GM06990 (cell line): ENCODE measurements at regions not wholly inside any gene's neighbourhood (a gene's known extent, or its start where the extent isn't known, plus 50 kb on each side); places are given as distances from the start of the nearest gene placed in this dataset.

ENCODE experiments used
- DNase-seq: peaks from one replicate; pipeline ENCODE4 v3.0.0-alpha.2; 2011; ENCODE audit not compliant: insufficient read length; ENCODE audit errors: extremely low read depth
- H3K27me3 ChIP-seq: replicated peaks from 2 replicates; pipeline ENCODE4 v1.6.0; 2011; ENCODE audit warnings: low read length; ENCODE audit not compliant: control insufficient read depth, insufficient read depth
- H3K36me3 ChIP-seq: 2 replicates; pipeline ENCODE4 v1.5.1; 2011; ENCODE audit warnings: low read length; ENCODE audit not compliant: control insufficient read depth, insufficient read depth
- H3K4me3 ChIP-seq: replicated peaks from 2 replicates; pipeline ENCODE4 v1.5.1; 2011; ENCODE audit warnings: low read depth, mild to moderate bottlenecking, control low read depth, low read length
- CTCF ChIP-seq: IDR thresholded peaks from 2 replicates; pipeline ENCODE4 v1.5.1; 2011; ENCODE audit warnings: low read length, control low read depth, mild to moderate bottlenecking, inconsistent platforms; ENCODE audit not compliant: insufficient read depth, poor library complexity, severe bottlenecking

DNA sequence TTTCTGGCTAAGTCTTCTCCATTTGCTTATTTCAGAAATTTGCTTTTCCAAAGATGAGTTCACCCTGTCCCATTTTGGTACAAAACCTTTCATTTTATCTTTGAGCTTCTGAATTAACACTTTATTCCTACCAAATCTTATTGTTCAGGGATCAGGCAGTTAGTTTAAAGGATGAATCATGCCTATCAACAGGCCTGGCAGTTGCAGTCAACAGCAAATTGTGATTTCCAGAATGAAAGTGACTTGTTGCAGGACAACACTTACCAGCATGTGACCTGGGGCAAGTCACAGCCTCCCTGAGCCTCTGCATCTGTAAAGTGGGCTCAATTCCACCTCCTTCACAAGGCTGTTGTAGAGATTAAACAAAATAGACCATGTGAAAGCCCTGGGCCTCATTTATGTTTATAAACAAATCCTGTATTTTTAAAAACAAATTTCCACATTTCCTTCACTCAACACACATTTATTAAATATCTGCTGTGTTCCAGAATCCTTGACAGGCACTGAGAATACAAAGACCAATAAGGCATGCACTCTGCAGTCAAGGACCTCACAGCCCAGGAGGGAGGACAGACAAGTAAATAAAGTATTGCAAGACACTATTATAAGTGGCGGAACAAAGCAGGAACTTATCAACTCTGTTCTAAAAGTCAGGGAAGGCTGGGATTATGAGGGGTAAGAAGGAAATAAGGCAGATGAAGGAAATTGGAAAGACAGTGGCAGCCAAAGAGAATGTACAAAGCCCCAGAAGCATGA, 359.1 kb upstream of the IL12A start:
- Histone ChIP-seq H3K36me3 (no peaks in the 10 kb centered on the region), H3K27me3 (0 out of 2 replicates have a peak, but pooled peaks cover 1% of the 10 kb centered on the region), H3K4me3 (no peak overlapping the region)
- DNase-seq = no peak
- TF ChIP-seq CTCF = no peak

- no peak for TF ChIP-seq CTCF
- Histone ChIP-seq H3K27me3 (no peaks in the 10 kb centered on the region), H3K4me3 (no peak overlapping the region), H3K36me3 (no peaks in the 10 kb centered on the region)
- no peak for DNase-seq
Observed at GRCh38 chr3:159631226-159631625, 357.4 kb upstream of the IL12A start.

GRCh38 chr3:159632128-159632527, 356.5 kb upstream of the IL12A start:
- Histone ChIP-seq H3K4me3 (no peak overlapping the region), H3K27me3 (no peaks in the 10 kb centered on the region), H3K36me3 (no peaks in the 10 kb centered on the region)
- no peak for DNase-seq
- TF ChIP-seq CTCF = no peak

GRCh38 chr3:159632851-159633250, 355.8 kb upstream of the IL12A start:
- TF ChIP-seq CTCF = no peak
- Histone ChIP-seq H3K36me3 (no peaks in the 10 kb centered on the region), H3K27me3 (no peaks in the 10 kb centered on the region), H3K4me3 (no peak overlapping the region)
- DNase-seq = no peak

DNA sequence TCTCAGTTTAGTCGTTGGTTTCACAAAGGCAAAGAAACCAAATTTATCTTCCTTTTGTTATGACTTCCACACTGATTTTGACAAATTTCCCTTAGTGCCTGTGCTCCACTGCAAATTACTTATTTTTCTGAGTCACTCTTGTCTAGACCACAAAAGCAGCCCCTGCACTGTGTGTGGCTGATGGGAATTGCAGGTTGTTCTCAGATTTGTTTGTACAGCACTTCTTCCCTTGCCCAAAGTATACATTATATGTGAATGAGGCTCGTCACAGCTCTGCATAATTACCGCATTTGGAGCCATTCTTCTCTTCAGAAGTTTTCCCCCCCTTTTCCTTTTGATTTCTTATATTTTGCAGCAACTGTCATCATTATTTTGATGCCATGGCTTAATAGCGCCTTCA, 354.2 kb upstream of the IL12A start:
- DNase-seq = no peak
- Histone ChIP-seq H3K36me3 (no peaks in the 10 kb centered on the region), H3K27me3 (no peaks in the 10 kb centered on the region), H3K4me3 (no peak overlapping the region)
- TF ChIP-seq CTCF = no peak

DNA sequence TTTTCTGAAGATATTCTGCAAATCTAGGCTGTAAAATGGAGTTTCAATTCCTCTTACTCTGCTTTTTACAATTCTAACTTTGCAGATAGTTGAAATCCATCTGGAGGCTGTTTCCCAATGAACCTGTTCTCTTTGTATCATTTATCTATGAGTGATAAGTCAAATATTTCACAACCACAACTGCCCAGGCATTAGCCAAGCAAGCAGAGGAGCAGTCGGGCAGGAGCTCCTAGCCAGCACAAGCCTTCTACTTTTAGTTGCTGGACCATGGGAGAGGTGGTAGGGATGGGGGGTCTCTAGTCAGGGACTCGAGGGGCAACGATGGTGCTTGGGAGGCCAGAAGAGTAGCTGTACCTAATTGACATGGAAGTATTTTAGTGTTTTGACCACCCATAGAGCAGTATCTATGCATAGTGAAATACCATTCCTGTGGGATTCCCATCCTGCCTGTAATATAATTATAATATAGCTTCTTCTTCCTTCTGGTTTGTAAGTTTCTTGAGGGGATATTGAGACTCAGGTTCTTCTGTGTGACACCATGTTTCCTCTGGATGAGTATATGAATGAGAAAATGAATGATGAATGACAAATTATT, 353.5 kb upstream of the IL12A start:
- no peak overlapping the region for H3K4me3 ChIP-seq
- no peaks in the 10 kb centered on the region for H3K27me3 ChIP-seq
- DNase-seq = no peak
- TF ChIP-seq CTCF = no peak
- no peaks in the 10 kb centered on the region for H3K36me3 ChIP-seq
